DMS153 treated with DMSO at 0.1 percent for 48 hours (cell line): ENCODE measurements at regions not wholly inside any gene's neighbourhood (a gene's known extent, or its start where the extent isn't known, plus 50 kb on each side); places are given as distances from the start of the nearest gene placed in this dataset.

Source experiments
- DNase-seq: peaks from one replicate; lab custom pipeline; 2025; ENCODE audit not compliant: unreplicated experiment; lab: John Stamatoyannopoulos, UW

- DNase-seq = no peak
Measured at GRCh38 chr1:83813576-83813975, 185.4 kb downstream of the TTLL7 start.

DNA sequence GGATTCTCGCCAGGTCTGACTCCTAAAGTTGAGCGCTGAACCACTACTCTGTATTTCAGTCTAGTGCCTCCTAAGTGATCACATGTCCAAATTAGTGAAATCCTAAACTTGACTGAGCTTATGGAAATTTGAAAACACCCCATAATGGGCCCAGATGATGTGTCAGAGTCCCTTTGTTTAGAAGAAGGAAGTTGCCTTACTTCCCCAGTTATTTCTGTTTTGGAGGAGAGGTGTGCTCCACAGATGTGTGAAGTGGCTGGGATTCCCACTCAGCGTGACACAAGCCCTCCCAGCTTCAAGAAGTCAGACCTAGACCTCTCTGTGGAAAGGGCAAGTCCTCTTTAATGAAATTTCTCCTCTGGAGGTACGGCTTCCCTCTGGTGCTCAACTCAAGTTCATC is 188.8 kb downstream of the TTLL7 start:
- no peak for DNase-seq

DNA sequence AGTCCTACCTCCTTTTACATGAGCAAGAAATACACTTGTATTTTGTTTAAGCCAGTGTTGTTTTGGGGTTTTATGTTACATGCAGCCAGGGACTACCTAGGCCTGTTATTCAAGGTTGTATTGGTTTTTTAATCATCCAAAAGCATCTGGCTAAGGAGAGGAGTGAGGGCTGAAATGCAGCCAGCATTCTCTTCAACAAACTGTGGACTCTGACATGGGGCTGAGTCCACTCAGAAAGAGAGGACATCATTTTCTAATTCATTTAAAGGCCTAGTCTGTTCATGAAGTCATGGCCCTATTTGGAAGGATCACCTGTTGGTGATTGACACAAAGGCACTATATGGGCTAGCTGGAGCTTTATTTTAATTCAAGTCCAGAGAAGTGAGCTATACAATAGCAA is 190.4 kb downstream of the TTLL7 start:
- DNase-seq = no peak

GRCh38 chr1:83807821-83808220 is 191.1 kb downstream of the TTLL7 start:
- DNase-seq = no peak

GRCh38 chr1:83807231-83807630 is 191.7 kb downstream of the TTLL7 start:
- DNase-seq = no peak

- DNase-seq = no peak
Measured at GRCh38 chr1:83805921-83806320, 193.0 kb downstream of the TTLL7 start.

DNA sequence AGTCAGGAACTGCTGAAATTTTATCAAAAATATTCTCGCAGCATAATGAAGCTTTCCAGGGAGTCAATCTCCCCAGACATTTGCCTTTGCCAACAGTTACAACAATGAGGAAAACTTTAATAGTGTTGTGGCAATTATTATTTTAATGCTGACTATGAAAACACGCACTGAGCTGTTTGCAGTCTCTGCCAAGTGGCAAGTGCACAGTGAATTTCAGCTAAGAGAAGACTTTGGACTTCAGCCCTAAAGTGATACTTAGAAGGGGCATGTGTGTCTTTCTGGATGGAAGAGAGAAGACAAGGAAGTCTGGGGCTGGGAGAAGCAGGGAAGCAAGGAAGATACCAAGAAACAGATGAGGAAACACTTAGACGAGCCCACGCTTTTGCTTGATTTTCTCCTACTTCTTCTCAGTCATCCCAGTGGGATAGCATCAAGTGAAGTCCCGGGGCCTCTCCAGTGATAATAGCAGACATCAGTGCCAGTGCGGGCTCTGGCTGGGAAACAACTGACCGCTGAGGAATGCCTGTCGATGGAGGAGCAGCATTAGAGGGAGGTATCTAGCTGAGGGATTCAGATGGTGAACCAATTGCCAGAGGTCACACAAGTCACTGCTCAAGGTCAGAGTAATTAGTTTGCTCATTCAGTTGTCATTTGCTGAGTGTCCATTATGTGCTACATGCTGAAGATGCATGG is 196.3 kb downstream of the TTLL7 start:
- no peak for DNase-seq

DNA sequence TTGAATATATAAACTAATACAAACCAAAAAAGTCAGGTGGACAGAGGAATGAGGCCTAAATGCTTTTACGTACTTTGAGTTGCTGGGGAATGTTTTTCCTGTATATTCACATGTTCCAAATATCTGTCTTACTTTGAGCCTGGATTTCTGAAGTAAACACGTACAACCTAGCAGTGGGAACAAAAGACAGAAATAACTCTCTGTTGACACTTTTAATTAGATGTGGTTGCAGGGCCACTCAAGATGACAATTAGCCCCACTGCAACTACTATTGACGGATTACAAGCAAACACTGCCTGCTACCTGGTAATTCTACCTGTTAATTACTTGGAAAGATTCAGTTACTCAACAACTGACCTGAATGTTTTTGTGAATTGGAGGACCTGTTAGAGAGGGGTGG is 196.9 kb downstream of the TTLL7 start:
- no peak for DNase-seq

- no peak for DNase-seq
Measured at GRCh38 chr1:83800066-83800465, 198.9 kb downstream of the TTLL7 start.

DNA sequence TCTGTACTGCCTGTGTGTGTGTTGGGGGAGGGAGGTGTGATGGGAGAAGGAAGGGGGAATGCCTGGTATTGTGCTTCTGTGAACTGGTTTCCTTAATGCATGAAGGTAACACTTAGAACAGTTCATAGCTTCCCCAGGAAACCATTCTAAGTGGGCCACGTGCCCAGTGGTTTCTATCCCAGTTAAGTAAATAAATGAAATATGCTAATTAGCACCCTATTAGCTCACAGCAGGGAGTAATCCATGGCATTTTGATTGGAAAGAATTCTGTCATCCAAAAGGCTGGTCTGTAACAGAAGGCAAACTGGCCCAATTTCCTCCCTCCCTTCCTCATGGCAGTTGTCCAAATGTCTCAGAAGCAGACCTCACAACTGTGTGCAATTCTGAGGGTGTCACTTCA is 199.3 kb downstream of the TTLL7 start:
- no peak for DNase-seq

DNA sequence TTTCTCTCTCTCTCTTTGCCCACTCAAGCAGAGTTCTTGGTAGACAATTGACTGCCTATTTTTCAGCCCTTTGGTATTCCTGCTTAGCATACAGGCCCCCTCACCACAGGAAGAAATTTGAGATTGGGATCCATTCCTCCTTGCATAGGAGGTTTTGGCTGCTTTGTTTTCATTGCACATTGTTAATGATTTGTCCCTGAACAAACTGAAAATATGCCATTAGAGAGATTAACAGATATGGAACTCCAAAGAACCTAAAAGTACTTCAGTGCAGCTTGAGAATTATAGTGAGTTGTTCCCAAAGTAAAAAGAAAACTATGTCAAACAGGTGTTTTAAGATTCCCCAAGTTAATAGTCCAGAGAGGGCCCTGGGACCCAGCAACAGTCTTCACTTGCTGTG is 200.0 kb downstream of the TTLL7 start:
- no peak for DNase-seq

- DNase-seq = no peak
Measured at GRCh38 chr1:83796409-83796808, 202.5 kb downstream of the TTLL7 start.

DNA sequence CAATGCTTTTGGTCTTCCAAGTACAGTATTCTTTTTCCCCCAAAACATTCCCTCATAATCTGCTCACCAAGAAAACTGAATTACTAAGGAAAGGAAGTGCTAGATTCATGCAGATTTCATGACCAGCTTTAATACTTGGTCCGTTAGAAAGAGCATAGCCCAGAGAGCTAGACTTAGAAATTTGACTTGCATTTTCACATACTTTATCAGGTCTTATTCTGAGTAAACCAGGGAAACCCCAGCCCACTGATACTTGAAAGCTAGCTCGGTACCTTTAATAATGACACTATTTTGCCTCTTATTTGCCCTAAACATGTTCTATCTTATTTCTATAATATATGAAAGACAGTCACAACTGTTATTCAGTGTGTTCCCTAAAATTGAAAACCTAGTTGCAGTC is 204.5 kb downstream of the TTLL7 start:
- no peak for DNase-seq

DNA sequence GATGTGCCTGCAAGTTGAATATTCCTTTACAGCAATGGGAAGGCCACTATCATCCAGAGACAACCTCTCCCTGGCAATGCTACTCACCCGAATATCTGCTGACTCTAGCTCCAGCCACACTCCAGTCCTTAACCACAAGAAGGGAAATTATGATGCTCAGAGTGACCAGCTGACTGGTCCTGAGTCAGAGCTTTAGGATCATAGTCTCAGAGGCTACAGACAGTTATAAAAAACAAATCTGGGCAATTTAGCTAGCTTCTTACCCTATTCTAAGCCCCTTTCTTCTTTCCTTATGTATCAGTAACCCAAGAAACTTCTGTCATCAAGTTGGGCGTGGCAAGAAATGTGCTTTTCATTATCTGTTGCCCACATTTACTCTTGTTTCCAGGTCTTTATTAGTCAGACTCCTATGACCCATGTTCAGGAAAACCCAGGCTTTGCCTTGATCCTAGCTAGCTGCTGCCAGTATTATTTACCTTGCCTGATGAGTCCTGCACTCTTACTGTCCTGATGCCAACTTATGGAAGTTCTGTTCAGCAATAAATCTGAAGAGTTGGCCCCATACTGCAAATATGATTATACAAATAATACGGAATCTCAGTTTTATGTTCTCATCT is 207.0 kb downstream of the TTLL7 start:
- DNase-seq = no peak

GRCh38 chr1:83790446-83790845 is 208.5 kb downstream of the TTLL7 start:
- no peak for DNase-seq

GRCh38 chr1:83787246-83787998 is 211.5 kb downstream of the TTLL7 start:
- DNase-seq = no peak

DNA sequence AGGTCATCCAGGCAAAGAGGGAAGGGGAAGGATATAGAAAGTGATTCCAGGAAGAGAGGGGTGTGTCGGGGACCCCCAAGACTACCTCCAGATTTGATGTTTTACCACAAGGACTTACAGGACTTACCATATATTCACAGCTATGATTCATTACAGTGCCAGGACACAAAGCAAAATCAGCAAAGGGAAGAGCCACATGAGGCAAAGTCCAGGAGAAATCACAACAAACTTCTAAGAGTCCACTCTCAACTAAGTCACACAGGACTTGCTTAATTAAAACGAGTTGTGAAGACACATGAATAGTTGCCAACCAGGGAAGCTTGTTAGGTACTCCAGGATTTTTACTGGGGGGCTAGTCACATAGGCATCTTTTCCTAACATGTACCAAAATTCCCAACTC is 217.3 kb downstream of the TTLL7 start:
- no peak for DNase-seq

DNA sequence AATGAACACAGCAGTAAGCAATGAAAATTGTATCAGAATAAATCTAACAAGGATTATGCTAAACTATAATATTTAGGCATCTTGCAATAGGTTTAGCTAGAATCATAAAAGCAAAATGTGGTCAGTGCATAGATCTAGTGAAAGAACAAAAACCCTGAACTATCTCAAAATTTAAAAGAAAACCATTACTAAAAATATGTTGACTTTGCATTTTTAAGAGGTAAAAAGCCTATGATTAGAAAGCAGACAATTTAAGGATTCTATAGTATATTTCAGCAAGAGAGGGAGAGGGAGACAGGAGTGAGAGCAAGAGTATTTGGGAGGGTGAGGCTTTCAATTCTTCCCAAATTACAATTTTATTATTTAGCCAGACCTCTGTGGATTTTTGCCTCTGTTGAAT is 219.4 kb downstream of the TTLL7 start:
- DNase-seq = no peak

DNA sequence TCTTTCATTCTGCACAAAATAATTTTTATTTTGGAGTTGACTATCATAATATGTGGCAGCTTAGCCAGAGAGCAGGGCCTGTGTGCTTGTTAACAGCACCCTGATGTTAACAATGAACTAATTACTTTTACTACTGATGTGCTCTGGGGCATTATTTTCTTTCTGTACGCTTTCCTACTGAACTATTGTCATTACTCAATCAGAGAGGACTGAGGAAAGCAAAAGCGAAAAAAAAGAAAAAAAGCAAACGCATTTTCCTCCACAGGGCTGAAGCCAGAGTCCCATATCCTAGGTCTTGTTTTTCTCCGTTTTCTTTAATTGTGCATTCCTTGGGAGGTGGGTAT is 221.2 kb downstream of the TTLL7 start:
- no peak for DNase-seq

DNA sequence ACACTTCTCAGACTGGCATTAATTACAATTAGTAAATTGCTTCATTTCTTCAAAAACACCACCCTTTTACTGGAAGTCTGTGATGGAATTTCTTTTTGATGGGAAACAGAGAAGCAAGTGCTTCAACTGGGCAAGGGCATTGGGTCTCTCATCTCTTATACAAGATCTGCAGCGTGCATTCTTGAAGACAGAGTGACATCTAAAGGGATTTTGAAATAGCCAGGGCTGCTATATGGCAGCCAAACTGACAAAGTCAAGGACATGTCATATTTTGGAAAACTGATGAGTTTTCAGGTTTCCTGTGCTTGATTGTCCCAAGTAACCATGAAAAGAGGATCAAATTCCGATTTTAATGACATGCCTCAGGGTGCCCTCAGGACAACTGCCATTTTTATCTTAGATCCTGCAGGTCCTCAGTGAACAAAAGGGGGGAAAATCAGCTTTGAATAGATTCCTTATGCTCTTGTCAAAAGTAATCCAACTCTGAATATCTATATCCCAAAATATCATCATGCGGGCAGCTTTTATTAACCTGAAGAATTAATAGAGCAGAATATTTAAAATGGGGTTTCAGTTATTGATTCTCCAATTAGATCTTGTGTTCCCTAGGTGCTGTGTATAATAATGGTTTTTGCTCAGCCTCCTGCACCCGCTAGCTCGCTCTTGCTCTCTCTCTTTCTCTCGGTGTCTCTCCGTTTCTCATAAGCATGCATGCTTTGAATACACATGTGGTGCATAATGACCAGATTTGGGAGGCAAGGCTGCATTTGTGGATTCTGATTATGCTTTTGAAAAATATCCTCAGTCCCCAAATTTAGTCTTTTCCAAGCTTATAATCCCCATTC is 221.8 kb downstream of the TTLL7 start:
- no peak for DNase-seq

DNA sequence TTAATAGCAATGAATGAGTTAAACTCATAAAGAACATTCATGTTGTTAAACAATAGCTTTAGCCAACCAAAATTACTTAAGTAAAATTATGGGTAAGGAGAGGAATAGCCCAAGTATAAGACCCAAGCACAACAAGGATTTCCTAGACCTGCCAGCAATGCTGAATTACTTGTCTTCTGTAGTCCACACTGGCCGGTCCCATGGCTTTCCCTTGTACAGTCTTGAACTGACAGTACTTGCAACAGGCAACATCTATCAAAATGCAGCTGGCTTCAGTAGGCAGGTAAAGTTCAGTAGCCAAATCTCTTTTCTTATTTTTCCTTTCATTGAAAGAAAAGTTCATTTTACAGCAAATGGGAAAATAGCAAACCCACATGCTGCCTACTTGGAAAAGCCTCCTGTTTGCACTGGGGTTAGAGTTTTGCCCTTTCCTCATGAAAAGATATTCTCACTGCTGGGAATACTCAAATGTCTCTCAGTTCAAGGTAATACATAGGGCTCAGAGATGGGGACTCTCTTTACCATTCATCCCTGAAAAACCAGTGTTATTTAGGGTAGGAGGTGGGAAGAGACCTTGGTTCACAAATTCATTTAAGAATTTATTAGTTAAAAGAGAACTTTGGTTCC is 222.8 kb downstream of the TTLL7 start:
- no peak for DNase-seq
